Ascending aorta (tissue), 2 donors: ENCODE measurements at regions not wholly inside any gene's neighbourhood (a gene's known extent, or its start where the extent isn't known, plus 50 kb on each side); places are given as distances from the start of the nearest gene placed in this dataset.
A peak's percentile ranks its signal among the peaks of the same experiment; 100 is the strongest.

Experiments used
- DNase-seq, 2 donors: peaks; one replicate each; pipeline ENCODE4 v3.0.0-alpha.2; 2019; ENCODE audit warnings: low spot score in 2 of 2
- H3K27ac ChIP-seq, 2 donors: fragments of 200-600 bp; sonication (generic); one replicate each; pipeline ENCODE4 v1.5.1; 2016 to 2017; ENCODE audit warnings: mild to moderate bottlenecking in 1 of 2
- H3K27me3 ChIP-seq: fragments of 200-600 bp; sonication (generic); one replicate; pipeline ENCODE4 v1.5.1; 2017
- H3K36me3 ChIP-seq, 2 donors: fragments of 200-600 bp; sonication (generic); one replicate each; pipeline ENCODE4 v1.5.1; 2016
- H3K4me1 ChIP-seq, 2 donors: fragments of 200-600 bp; sonication (generic); one replicate each; pipeline ENCODE4 v1.5.1; 2016 to 2017; ENCODE audit warnings: mild to moderate bottlenecking in 1 of 2
- H3K4me3 ChIP-seq, 2 donors: fragments of 200-600 bp; sonication (generic); one replicate each; pipeline ENCODE4 v1.5.1; 2016 to 2017; ENCODE audit warnings: mild to moderate bottlenecking in 1 of 2
- H3K9me3 ChIP-seq, 2 donors: fragments of 200-600 bp; sonication (generic); one replicate each; pipeline ENCODE4 v1.5.1; 2016
- CTCF ChIP-seq, 3 experiments: fragments of 200-600 bp in 2 of 3; fragments of 450-650 bp in 1 of 3; sonication (generic) in 2 of 3; IDR thresholded peaks; one replicate each; pipeline ENCODE4 v1.5.1; 2016 to 2019; ENCODE audit warnings: antibody characterized with exemption in 3 of 3, mild to moderate bottlenecking in 1 of 3, moderate library complexity in 1 of 3
- intact Hi-C: fragments of 100-400 bp; cut with DNase I; formaldehyde crosslinking; loops from one replicate; pipeline ENCODE4 v1.15.1; 2023

DNA sequence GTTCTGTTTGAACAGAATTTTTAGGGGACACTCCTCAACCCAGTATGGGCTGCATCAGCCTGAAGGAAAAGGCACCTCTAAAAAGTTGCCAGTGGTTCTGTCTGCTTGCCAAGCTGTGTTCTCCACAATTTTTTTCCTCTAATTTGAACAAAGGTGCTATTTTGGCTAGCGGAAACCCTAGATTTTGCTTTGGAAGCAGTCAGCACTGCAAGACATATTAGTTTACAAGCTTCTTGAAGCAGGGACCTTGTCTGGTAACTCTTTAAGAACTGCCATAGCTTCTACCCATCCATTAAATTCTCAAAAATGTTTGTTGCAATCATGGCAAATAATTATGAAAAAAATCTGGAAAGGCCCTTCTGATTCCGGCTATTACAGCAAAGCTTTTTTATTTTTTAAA lies 75.6 kb upstream of the HEPHL1 start:
- no peak for TF ChIP-seq CTCF (IDR thresholded peaks at IDR 0.05)
- no peaks in the 10 kb centered on the region for H3K4me1 ChIP-seq
- H3K36me3 ChIP-seq: no peaks in the 10 kb centered on the region
- H3K9me3 ChIP-seq: no peaks in the 10 kb centered on the region
- H3K4me3 ChIP-seq: no peak overlapping the region
- intact Hi-C loops: no loop called here
- no peaks in the 10 kb centered on the region for H3K27me3 ChIP-seq
- DNase-seq: no peak
- peak overlapping the region in 1 of 2 donors; percentile 39 for H3K27ac ChIP-seq

DNA sequence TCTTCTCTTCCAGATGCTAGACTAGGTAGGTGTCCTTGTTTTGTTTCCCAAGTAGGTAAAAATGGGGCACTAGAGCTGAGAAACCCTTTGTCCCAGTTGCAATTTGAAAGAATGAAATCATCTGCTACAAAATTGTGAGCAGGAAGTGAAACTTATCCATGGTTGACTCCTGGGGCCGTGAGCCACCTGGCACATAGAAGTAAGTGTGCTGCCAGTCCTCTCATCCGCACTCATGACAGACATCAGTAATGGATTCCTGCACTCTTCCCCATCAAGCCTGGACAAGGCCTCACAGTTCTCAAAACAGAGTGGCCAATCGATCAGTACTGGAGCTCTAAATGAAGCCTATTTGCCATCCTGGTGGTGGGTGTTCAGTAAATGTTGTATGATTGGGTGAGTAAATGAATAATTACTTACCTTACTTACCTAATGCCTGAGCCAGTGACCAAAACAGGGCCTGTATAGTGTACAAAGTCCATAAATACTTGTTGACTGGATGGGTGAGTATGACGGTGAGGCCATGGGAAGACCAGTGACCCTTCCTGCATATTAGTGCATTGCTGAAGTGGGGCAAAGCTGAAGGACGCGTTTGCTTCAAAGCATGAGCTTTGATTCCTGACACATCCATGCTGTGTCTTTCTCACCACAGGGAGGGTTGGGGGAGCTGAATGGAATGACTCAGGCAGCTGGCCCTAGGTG lies 68.9 kb upstream of the HEPHL1 start:
- no peak for DNase-seq
- Histone ChIP-seq H3K27me3 (no peaks in the 10 kb centered on the region), H3K4me3 (no peak overlapping the region), H3K27ac (no peak overlapping the region), H3K36me3 (no peaks in the 10 kb centered on the region), H3K4me1 (no peaks in the 10 kb centered on the region), H3K9me3 (no peaks in the 10 kb centered on the region)
- intact Hi-C loops: no loop called here
- no peak for TF ChIP-seq CTCF (IDR thresholded peaks at IDR 0.05)

GRCh38 chr11:93957397-93957952 lies 63.7 kb upstream of the HEPHL1 start:
- Histone ChIP-seq H3K27ac (no peak overlapping the region), H3K36me3 (no peaks in the 10 kb centered on the region), H3K9me3 (no peaks in the 10 kb centered on the region), H3K27me3 (no peaks in the 10 kb centered on the region), H3K4me3 (no peak overlapping the region), H3K4me1 (no peaks in the 10 kb centered on the region)
- no peak for TF ChIP-seq CTCF (IDR thresholded peaks at IDR 0.05)
- intact Hi-C loops: no loop called here
- DNase-seq: no peak

GRCh38 chr11:93958991-93959390 lies 62.2 kb upstream of the HEPHL1 start:
- intact Hi-C loops: no loop called here
- Histone ChIP-seq H3K36me3 (no peaks in the 10 kb centered on the region), H3K9me3 (no peaks in the 10 kb centered on the region), H3K27me3 (no peaks in the 10 kb centered on the region), H3K27ac (no peak overlapping the region), H3K4me3 (no peak overlapping the region), H3K4me1 (no peaks in the 10 kb centered on the region)
- no peak for DNase-seq
- TF ChIP-seq CTCF (IDR thresholded peaks at IDR 0.05): no peak

DNA sequence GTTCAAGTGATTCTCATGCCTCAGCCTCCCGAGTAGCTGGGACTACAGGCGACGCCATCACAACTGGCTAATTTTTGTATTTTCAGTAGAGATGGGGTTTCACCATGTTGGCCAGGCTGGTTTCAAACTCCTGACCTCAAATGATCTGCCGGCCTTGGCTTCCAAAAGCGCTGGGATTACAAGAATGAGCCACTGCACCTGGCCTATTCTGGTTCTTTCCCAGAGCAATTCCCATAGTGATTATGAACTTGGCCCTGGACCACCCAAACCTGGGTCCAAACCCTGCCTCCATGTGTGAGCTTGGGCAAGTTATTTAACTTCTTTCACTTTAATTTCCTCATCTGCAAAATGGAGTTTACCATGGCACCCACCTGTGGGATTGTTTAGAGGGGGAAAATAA lies 61.5 kb upstream of the HEPHL1 start:
- intact Hi-C loops: no loop called here
- H3K27me3 ChIP-seq: no peaks in the 10 kb centered on the region

More for the DNA sequence above, 61.5 kb upstream of the HEPHL1 start:
- Histone ChIP-seq H3K36me3 (no peaks in the 10 kb centered on the region), H3K27ac (no peak overlapping the region), H3K4me1 (no peaks in the 10 kb centered on the region), H3K9me3 (no peaks in the 10 kb centered on the region), H3K4me3 (no peak overlapping the region)
- DNase-seq: no peak
- no peak for TF ChIP-seq CTCF (IDR thresholded peaks at IDR 0.05)
